ENCODE measurements at regions not wholly inside any gene's neighbourhood (a gene's known extent, or its start where the extent isn't known, plus 50 kb on each side); places are given as distances from the start of the nearest gene placed in this dataset.

- DNase-seq (ENCODE audit: low read depth, low spot score) (no peak), FAIRE-seq (no peak)
- ChIA-PET POLR2A (no interaction called here), CTCF (no interaction called here)
- Histone ChIP-seq H3K4me2 (ENCODE audit: insufficient read depth, low read length) (no peak overlapping the region), H3K9me3 (replicated peaks; ENCODE audit: control insufficient read depth, insufficient read depth, low read length) (no peaks in the 10 kb centered on the region), H4K20me1 (replicated peaks; ENCODE audit: control insufficient read depth, extremely low read depth, insufficient read depth, low read length) (no peaks in the 10 kb centered on the region), H3K4me1 (ENCODE audit: control insufficient read depth, extremely low read depth, insufficient read depth, low read length) (no peaks in the 10 kb centered on the region), H3K27me3 (ENCODE audit: control insufficient read depth in 2 of 2, insufficient read depth in 2 of 2, low read length in 2 of 2) (no peaks in the 10 kb centered on the region), H3K9ac (replicated peaks; ENCODE audit: extremely low read depth, insufficient read depth, low read length) (no peak overlapping the region), H3K79me2 (ENCODE audit: control insufficient read depth, insufficient read depth, low read length) (no peaks in the 10 kb centered on the region), H3K36me3 (ENCODE audit: control insufficient read depth in 2 of 2, extremely low read depth in 1 of 2, insufficient read depth in 2 of 2, low read length in 2 of 2) (no peaks in the 10 kb centered on the region), H3K4me3 (replicated peaks in 1 of 3; ENCODE audit: insufficient read depth in 1 of 3, low read depth in 1 of 3, low read length in 3 of 3) (no peak overlapping the region), H2AFZ (ENCODE audit: low read depth, low read length) (no peak overlapping the region), H3K9me1 (replicated peaks; ENCODE audit: control insufficient read depth, extremely low read depth, insufficient read depth, low read length) (no peaks in the 10 kb centered on the region), H3K27ac (ENCODE audit: insufficient read depth, low read depth, low read length) (no peak overlapping the region)
- intact Hi-C loops (cut with micrococcal nuclease) = no loop called here
- no TSS peak for BruUV-seq (replicated peaks)
- TF ChIP-seq FOS (IDR thresholded peaks at IDR 0.05; ENCODE audit: borderline replicate concordance, insufficient read depth, low read length) (no peak), GATA2 (IDR thresholded peaks at IDR 0.05; ENCODE audit: insufficient read depth, insufficient read length, low read depth, low read length) (no peak), EZH2 (IDR thresholded peaks at IDR 0.05; ENCODE audit: borderline replicate concordance, low read depth, low read length, severe bottlenecking) (no peak), POLR2AphosphoS5 (IDR thresholded peaks at IDR 0.05; ENCODE audit: insufficient read depth, low read depth, low read length) (no peak), CTCF (IDR thresholded peaks at IDR 0.05; ENCODE audit: extremely low read depth in 1 of 2, insufficient read depth in 1 of 2, low read depth in 1 of 2, low read length in 2 of 2) (no peak), JUN (IDR thresholded peaks at IDR 0.05; ENCODE audit: borderline replicate concordance, insufficient read depth, insufficient read length, low read depth) (no peak)
- dilution Hi-C loops (cut with MboI; ENCODE audit: extremely low pct_ligation_motif_present, low sequenced_read_pairs) = no loop called here
Observed at GRCh38 chr4:4771160-4771559, 88.3 kb upstream of the MSX1 start.

GRCh38 chr4:4770610-4771009, 88.9 kb upstream of the MSX1 start:
- no peak overlapping the region for H3K4me2 ChIP-seq (ENCODE audit: insufficient read depth, low read length)
- no TSS peak for BruUV-seq (replicated peaks)
- H3K4me3 ChIP-seq (replicated peaks in 1 of 3; ENCODE audit: insufficient read depth in 1 of 3, low read depth in 1 of 3, low read length in 3 of 3) = no peak overlapping the region
- H3K27me3 ChIP-seq (ENCODE audit: control insufficient read depth in 2 of 2, insufficient read depth in 2 of 2, low read length in 2 of 2) = no peaks in the 10 kb centered on the region
- no peaks in the 10 kb centered on the region for H3K9me3 ChIP-seq (replicated peaks; ENCODE audit: control insufficient read depth, insufficient read depth, low read length)
- CTCF ChIA-PET = no interaction called here
- H3K9ac ChIP-seq (replicated peaks; ENCODE audit: extremely low read depth, insufficient read depth, low read length) = no peak overlapping the region
- H4K20me1 ChIP-seq (replicated peaks; ENCODE audit: control insufficient read depth, extremely low read depth, insufficient read depth, low read length) = no peaks in the 10 kb centered on the region
- no peak overlapping the region for H2AFZ ChIP-seq (ENCODE audit: low read depth, low read length)
- H3K27ac ChIP-seq (ENCODE audit: insufficient read depth, low read depth, low read length) = no peak overlapping the region
- POLR2A ChIA-PET = no interaction called here
- H3K36me3 ChIP-seq (ENCODE audit: control insufficient read depth in 2 of 2, extremely low read depth in 1 of 2, insufficient read depth in 2 of 2, low read length in 2 of 2) = no peaks in the 10 kb centered on the region
- dilution Hi-C loops (cut with MboI; ENCODE audit: extremely low pct_ligation_motif_present, low sequenced_read_pairs) = no loop called here
- FAIRE-seq (no peak), DNase-seq (ENCODE audit: low read depth, low spot score) (no peak)
- no peaks in the 10 kb centered on the region for H3K79me2 ChIP-seq (ENCODE audit: control insufficient read depth, insufficient read depth, low read length)
- TF ChIP-seq JUN (IDR thresholded peaks at IDR 0.05; ENCODE audit: borderline replicate concordance, insufficient read depth, insufficient read length, low read depth) = no peak
- TF ChIP-seq EZH2 (IDR thresholded peaks at IDR 0.05; ENCODE audit: borderline replicate concordance, low read depth, low read length, severe bottlenecking) = no peak
- TF ChIP-seq FOS (IDR thresholded peaks at IDR 0.05; ENCODE audit: borderline replicate concordance, insufficient read depth, low read length) = no peak
- TF ChIP-seq MAX (IDR thresholded peaks at IDR 0.05; ENCODE audit: insufficient read depth, insufficient read length) = no peak
- intact Hi-C loops (cut with micrococcal nuclease) = no loop called here
- no peaks in the 10 kb centered on the region for H3K9me1 ChIP-seq (replicated peaks; ENCODE audit: control insufficient read depth, extremely low read depth, insufficient read depth, low read length)
- no peaks in the 10 kb centered on the region for H3K4me1 ChIP-seq (ENCODE audit: control insufficient read depth, extremely low read depth, insufficient read depth, low read length)

Measured in endothelial cell of umbilical vein (primary cell).